HCT116 (cell line): ENCODE measurements at regions not wholly inside any gene's neighbourhood (a gene's known extent, or its start where the extent isn't known, plus 50 kb on each side); places are given as distances from the start of the nearest gene placed in this dataset.

Experiments used
- ATAC-seq: fragments of 200-7000 bp; cut with Tn5 transposase; 2 replicates; pipeline ENCODE4 v1.9.1; 2020; ENCODE audit warnings: mild to moderate bottlenecking, moderate library complexity
- BruUV-seq: library from RNA; stranded (reverse); fragments of 400-500 nt; replicated peaks from 2 replicates; lab custom pipeline; 2021; lab: Mats Ljungman, UMichigan
- CTCF ChIA-PET: fragments of 300-600 bp; sonication (Branson Sonifier 250); formaldehyde crosslinking; loops from one replicate; lab custom pipeline; 2021; ENCODE audit warnings: antibody characterized with exemption; lab: Charles Lee
- POLR2A ChIA-PET: fragments of 300-600, 350-600 bp; sonication (Branson Sonifier 250); formaldehyde crosslinking; loops from one replicate; lab custom pipeline; 2021; ENCODE audit warnings: antibody characterized with exemption; lab: Charles Lee
- RAD21 ChIA-PET, 2 experiments: fragments of 300-600 bp; sonication (Branson Sonifier 250); formaldehyde crosslinking; loops; one replicate each; lab custom pipeline; 2023; ENCODE audit warnings: low total read pairs in 2 of 2; ENCODE audit not compliant: uncharacterized antibody in 2 of 2, unreplicated experiment in 2 of 2, low non-redundant PET in 1 of 2; lab: Charles Lee
- DNase-seq: peaks from one replicate; pipeline ENCODE4 v3.0.0-alpha.2; 2010; ENCODE audit warnings: low read depth, low spot score
- H2AFZ ChIP-seq: fragments of 200-600 bp; shearing (Covaris generic), sonication (generic); 2 replicates; pipeline ENCODE4 v1.6.1; 2017; ENCODE audit warnings: low read depth, mixed run types, mixed read lengths, antibody characterized with exemption, low read length; ENCODE audit not compliant: poor library complexity, severe bottlenecking
- H3K27ac ChIP-seq: 2 replicates; pipeline ENCODE4 v1.5.1; 2012; ENCODE audit warnings: low read depth, low read length
- H3K27me3 ChIP-seq: fragments of 200-600 bp; sonication (generic); 2 replicates; pipeline ENCODE4 v1.6.1; 2016; ENCODE audit warnings: mixed run types, low read length, mixed read lengths; ENCODE audit not compliant: insufficient read depth
- H3K36me3 ChIP-seq, 2 experiments: fragments of 200-500 bp in 1 of 2; fragments of 200-600 bp in 1 of 2; sonication (Bioruptor generic) in 1 of 2; sonication (generic) in 1 of 2; 2 replicates each; pipeline versions ENCODE4 v1.5.1 to v1.6.1; 2014 to 2016; ENCODE audit warnings: low read length in 2 of 2, inconsistent platforms in 1 of 2, mixed read lengths in 1 of 2, mixed run types in 1 of 2; ENCODE audit not compliant: insufficient read depth in 2 of 2, control insufficient read depth in 1 of 2
- H3K4me1 ChIP-seq, 2 experiments: fragments of 200-600 bp in 1 of 2; sonication (generic) in 1 of 2; 2 replicates each; pipeline versions ENCODE4 v1.5.1 to v1.6.1; 2012 to 2017; ENCODE audit warnings: low read length in 2 of 2, inconsistent platforms in 1 of 2, mild to moderate bottlenecking in 1 of 2, mixed read lengths in 1 of 2, mixed run types in 1 of 2, moderate library complexity in 1 of 2; ENCODE audit not compliant: insufficient read depth in 2 of 2, control insufficient read depth in 1 of 2
- H3K4me2 ChIP-seq: fragments of 200-600 bp; sonication (generic); 2 replicates; pipeline ENCODE4 v1.6.1; 2017; ENCODE audit warnings: mixed run types, low read length, mixed read lengths
- H3K4me3 ChIP-seq, 2 experiments: fragments of 200-600 bp in 1 of 2; sonication (generic) in 1 of 2; replicated peaks in 1 of 2; 2 replicates each; pipeline ENCODE4 v1.5.1; 2011 to 2016; ENCODE audit warnings: low read length in 2 of 2, control low read depth in 1 of 2, low read depth in 1 of 2, mild to moderate bottlenecking in 1 of 2, mixed read lengths in 1 of 2, mixed run types in 1 of 2
- H3K79me2 ChIP-seq: fragments of 200-600 bp; sonication (generic); 2 replicates; pipeline ENCODE4 v1.6.1; 2017; ENCODE audit warnings: mild to moderate bottlenecking, mixed run types, low read length, moderate library complexity, mixed read lengths; ENCODE audit not compliant: insufficient read depth
- H3K9ac ChIP-seq: fragments of 200-600 bp; sonication (generic); 2 replicates; pipeline ENCODE4 v1.6.1; 2016; ENCODE audit warnings: low read length, mixed read lengths
- H3K9me2 ChIP-seq: fragments of 200-600 bp; sonication (generic), shearing (Covaris generic); 2 replicates; pipeline ENCODE4 v1.6.1; 2017; ENCODE audit warnings: mixed run types, mild to moderate bottlenecking, moderate library complexity; ENCODE audit not compliant: insufficient read depth
- H3K9me3 ChIP-seq, 2 experiments: fragments of 200-500 bp in 1 of 2; fragments of 200-600 bp in 1 of 2; sonication (Bioruptor generic) in 1 of 2; sonication (generic) in 1 of 2; 2 replicates each; pipeline ENCODE4 v1.6.1; 2014 to 2017; ENCODE audit warnings: low read length in 2 of 2, mixed read lengths in 2 of 2, inconsistent platforms in 1 of 2, low read depth in 1 of 2, mild to moderate bottlenecking in 1 of 2, mixed run types in 1 of 2, moderate library complexity in 1 of 2; ENCODE audit not compliant: control insufficient read depth in 1 of 2, insufficient read depth in 1 of 2
- H4K20me1 ChIP-seq: fragments of 200-600 bp; sonication (generic), shearing (Covaris generic); 2 replicates; pipeline ENCODE4 v1.6.1; 2017; ENCODE audit warnings: mixed run types, mild to moderate bottlenecking, moderate library complexity; ENCODE audit not compliant: insufficient read depth
- ATF3 ChIP-seq: IDR thresholded peaks from 2 replicates; pipeline ENCODE4 v1.6.1; 2012
- CBX3 ChIP-seq: IDR thresholded peaks from 2 replicates; pipeline ENCODE4 v1.6.1; 2012; ENCODE audit warnings: low read depth
- EGR1 ChIP-seq: IDR thresholded peaks from 2 replicates; pipeline ENCODE4 v1.6.1; 2012; ENCODE audit warnings: low read depth
- ELF1 ChIP-seq: IDR thresholded peaks from 2 replicates; pipeline ENCODE4 v1.6.1; 2012; ENCODE audit warnings: low read depth, borderline replicate concordance
- EZH2 ChIP-seq: fragments of 200-600 bp; sonication (generic); IDR thresholded peaks from 2 replicates; pipeline ENCODE4 v1.6.1; 2017; ENCODE audit warnings: antibody characterized with exemption, mixed run types
- EZH2phosphoT487 ChIP-seq: fragments of 200-600 bp; IDR thresholded peaks from 2 replicates; pipeline ENCODE4 v1.6.1; 2018; ENCODE audit warnings: antibody characterized with exemption, borderline replicate concordance
- FOSL1 ChIP-seq: IDR thresholded peaks from 2 replicates; pipeline ENCODE4 v1.6.1; 2012; ENCODE audit warnings: low read depth
- JUND ChIP-seq: IDR thresholded peaks from 2 replicates; pipeline ENCODE4 v1.6.1; 2012
- MAX ChIP-seq: IDR thresholded peaks from 2 replicates; pipeline ENCODE4 v1.6.1; 2012
- POLR2A ChIP-seq: IDR thresholded peaks from 2 replicates; pipeline ENCODE4 v1.7.0; 2011; ENCODE audit warnings: borderline replicate concordance; ENCODE audit not compliant: insufficient read depth, insufficient read length; ENCODE audit errors: extremely low read depth
- POLR2AphosphoS5 ChIP-seq: IDR thresholded peaks from 2 replicates; pipeline ENCODE4 v1.6.1; 2011; ENCODE audit warnings: mild to moderate bottlenecking, low read depth, low read length, moderate library complexity
- REST ChIP-seq: IDR thresholded peaks from 2 replicates; pipeline ENCODE4 v1.6.1; 2012; ENCODE audit warnings: low read depth
- SRF ChIP-seq: IDR thresholded peaks from 2 replicates; pipeline ENCODE4 v1.6.1; 2012; ENCODE audit warnings: low read depth
- TCF7L2 ChIP-seq: IDR thresholded peaks from 2 replicates; pipeline ENCODE4 v1.7.0; 2011; ENCODE audit warnings: borderline replicate concordance, inconsistent platforms; ENCODE audit not compliant: insufficient read depth, insufficient read length; ENCODE audit errors: extremely low read depth
- ZBTB33 ChIP-seq: IDR thresholded peaks from 2 replicates; pipeline ENCODE4 v1.6.1; 2011; ENCODE audit warnings: mild to moderate bottlenecking, low read length, moderate library complexity; ENCODE audit not compliant: insufficient replicate concordance; ENCODE audit errors: extremely low read depth
- ZNF274 ChIP-seq: fragments of 200-500 bp; sonication (Bioruptor generic); IDR thresholded peaks from 2 replicates; pipeline ENCODE4 v1.6.1; 2014; ENCODE audit warnings: mild to moderate bottlenecking, low read depth, low read length, inconsistent platforms
- intact Hi-C: fragments of 100-400 bp; cut with micrococcal nuclease; formaldehyde crosslinking; loops from 2 replicates; pipeline ENCODE4 v1.10.0; 2022

- TF ChIP-seq EZH2 = no peak
- no peak for TF ChIP-seq SRF
- no peak for TF ChIP-seq ZNF274
- TF ChIP-seq ATF3 = no peak
- TF ChIP-seq TCF7L2 = no peak
Measured at GRCh38 chr6:137654365-137654981, 160.3 kb upstream of the OLIG3 start (continued).

GRCh38 chr6:137655291-137655690, 161.1 kb upstream of the OLIG3 start:
- no peaks in the 10 kb centered on the region for H3K9me2 ChIP-seq
- H3K27me3 ChIP-seq = no peaks in the 10 kb centered on the region
- no peaks in the 10 kb centered on the region for H3K36me3 ChIP-seq
- H3K4me3 ChIP-seq = no peak overlapping the region
- BruUV-seq = no TSS peak
- no peak overlapping the region for H3K4me2 ChIP-seq
- ChIA-PET POLR2A (no interaction called here), RAD21 (no interaction called here), CTCF (no interaction called here)
- no peaks in the 10 kb centered on the region; a peak in 1 of 4 replicates for H3K9me3 ChIP-seq
- H4K20me1 ChIP-seq = no peaks in the 10 kb centered on the region
- DNase-seq (no peak), ATAC-seq (no peak)
- H3K27ac ChIP-seq = no peak overlapping the region
- H2AFZ ChIP-seq = no peak overlapping the region
- H3K79me2 ChIP-seq = no peaks in the 10 kb centered on the region
- H3K4me1 ChIP-seq = no peaks in the 10 kb centered on the region
- H3K9ac ChIP-seq = no peak overlapping the region
- no peak for TF ChIP-seq FOSL1
- TF ChIP-seq EZH2 = no peak
- TF ChIP-seq ZBTB33 = no peak
- TF ChIP-seq EZH2phosphoT487 = no peak
- TF ChIP-seq TCF7L2 = no peak
- TF ChIP-seq CBX3 = no peak
- no peak for TF ChIP-seq EGR1
- no peak for TF ChIP-seq ATF3
- no peak for TF ChIP-seq POLR2AphosphoS5
- no peak for TF ChIP-seq MAX
- no peak for TF ChIP-seq REST
- no peak for TF ChIP-seq ELF1
- TF ChIP-seq ZNF274 = no peak
- no peak for TF ChIP-seq JUND
- no peak for TF ChIP-seq POLR2A
- TF ChIP-seq SRF = no peak
- intact Hi-C loops = no loop called here
